Coronary artery (tissue), 2 donors: ENCODE measurements at regions not wholly inside any gene's neighbourhood (a gene's known extent, or its start where the extent isn't known, plus 50 kb on each side); places are given as distances from the start of the nearest gene placed in this dataset.

Experiments used
- DNase-seq: peaks from one replicate; pipeline ENCODE4 v3.0.0-alpha.2; 2017; ENCODE audit warnings: low spot score
- H3K27ac ChIP-seq, 2 donors: fragments of 200-600 bp; sonication (generic); one replicate each; pipeline ENCODE4 v1.5.1; 2016 to 2019
- H3K4me3 ChIP-seq: fragments of 200-600 bp; sonication (generic); 2 replicates; pipeline ENCODE4 v1.5.1; 2016; ENCODE audit warnings: mild to moderate bottlenecking, moderate library complexity
- TF ChIP-seq, protein P1 (sequence below): fragments of 200-600 bp; sonication (generic); IDR thresholded peaks from one replicate; pipeline ENCODE4 v1.5.1; 2019; ENCODE audit warnings: antibody characterized with exemption

DNA sequence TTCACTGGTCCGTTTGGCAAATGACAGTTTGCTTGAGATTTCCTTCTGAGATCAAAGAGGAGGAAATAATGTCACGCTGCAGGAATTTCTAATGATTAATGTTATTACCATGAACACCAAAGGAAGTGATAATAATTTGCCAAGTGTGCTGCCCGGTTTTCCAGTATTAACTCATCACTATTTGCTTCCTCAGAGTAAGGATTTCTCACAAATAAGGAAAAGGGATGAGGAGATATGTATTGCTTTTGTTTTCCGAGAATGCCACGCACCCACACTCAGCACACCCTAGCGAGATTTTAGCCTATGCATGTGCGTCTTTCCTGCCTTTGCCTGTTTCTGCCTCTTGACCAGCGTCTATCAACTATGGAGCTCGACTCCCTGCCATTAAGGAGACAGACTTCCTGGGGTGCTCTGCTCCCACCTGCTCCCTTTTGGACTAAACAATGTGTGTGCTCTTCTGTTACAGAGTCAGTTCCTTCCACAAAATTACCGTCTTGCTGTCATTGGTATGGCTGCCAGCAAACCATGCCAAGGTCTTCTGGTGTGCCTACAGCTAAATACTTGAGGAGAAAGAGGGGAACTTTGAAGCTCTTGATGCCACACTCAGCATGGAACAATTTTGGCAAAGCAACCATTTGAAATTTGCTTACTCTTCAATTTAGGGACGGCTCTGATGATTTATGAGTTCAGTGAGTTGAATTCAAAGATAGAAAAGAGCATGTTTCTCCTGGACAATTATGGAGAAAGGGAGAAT lies 393.1 kb upstream of the ZFP42 start:
- H3K4me3 ChIP-seq, result peak overlapping the region; percentile 31
- TF ChIP-seq, protein P1, sequence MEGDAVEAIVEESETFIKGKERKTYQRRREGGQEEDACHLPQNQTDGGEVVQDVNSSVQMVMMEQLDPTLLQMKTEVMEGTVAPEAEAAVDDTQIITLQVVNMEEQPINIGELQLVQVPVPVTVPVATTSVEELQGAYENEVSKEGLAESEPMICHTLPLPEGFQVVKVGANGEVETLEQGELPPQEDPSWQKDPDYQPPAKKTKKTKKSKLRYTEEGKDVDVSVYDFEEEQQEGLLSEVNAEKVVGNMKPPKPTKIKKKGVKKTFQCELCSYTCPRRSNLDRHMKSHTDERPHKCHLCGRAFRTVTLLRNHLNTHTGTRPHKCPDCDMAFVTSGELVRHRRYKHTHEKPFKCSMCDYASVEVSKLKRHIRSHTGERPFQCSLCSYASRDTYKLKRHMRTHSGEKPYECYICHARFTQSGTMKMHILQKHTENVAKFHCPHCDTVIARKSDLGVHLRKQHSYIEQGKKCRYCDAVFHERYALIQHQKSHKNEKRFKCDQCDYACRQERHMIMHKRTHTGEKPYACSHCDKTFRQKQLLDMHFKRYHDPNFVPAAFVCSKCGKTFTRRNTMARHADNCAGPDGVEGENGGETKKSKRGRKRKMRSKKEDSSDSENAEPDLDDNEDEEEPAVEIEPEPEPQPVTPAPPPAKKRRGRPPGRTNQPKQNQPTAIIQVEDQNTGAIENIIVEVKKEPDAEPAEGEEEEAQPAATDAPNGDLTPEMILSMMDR, result no peak
- peak overlapping the region in 1 of 2 donors; percentile 3 for H3K27ac ChIP-seq
- no peak for DNase-seq

DNA sequence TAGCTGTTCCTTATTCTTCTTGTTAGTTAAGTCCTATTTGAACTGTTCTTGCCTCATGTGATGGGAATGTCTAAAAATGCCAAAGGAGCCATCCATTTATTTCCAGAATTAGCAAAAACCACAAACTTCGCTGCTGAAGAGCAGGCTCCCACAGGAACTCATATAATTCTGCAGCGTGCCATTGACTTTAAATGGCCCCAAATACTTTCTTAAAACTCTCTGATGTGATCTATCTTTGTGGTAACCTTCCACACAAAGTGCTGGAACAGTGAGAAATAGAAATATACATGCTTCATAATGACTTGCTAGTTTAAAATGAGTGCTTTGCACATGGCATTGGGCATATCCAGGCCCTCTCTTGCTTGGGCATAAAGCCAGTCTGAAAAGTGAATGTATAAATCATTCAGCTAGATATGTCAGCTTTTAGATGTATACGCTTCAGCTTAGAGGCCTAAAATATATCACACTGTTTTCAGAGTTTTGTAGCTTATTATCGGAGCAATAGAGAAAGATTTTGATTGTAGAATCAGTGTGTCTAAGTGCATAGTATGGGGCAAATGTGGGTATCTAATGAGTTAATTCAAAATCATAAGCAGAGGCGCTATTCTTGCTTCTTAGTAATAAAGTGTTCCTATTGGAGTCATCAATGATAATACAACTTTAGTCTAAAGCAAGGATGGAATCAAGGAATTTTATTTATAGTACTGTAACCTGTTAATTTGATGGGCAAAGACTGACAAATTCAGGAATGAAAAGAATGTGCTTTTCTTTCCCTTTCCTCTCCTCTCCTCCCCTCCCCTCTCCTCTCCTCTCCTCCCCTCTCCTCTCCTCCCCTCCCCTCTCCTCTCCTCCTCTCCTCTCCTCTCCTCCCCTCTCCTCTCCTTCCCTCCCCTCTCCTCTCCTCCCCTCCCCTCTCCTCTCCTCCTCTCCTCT lies 392.2 kb upstream of the ZFP42 start:
- TF ChIP-seq, protein P1, result no peak
- no peak for DNase-seq
- no peak overlapping the region for H3K4me3 ChIP-seq
- peak overlapping the region in 1 of 2 donors; percentile 3 for H3K27ac ChIP-seq

DNA sequence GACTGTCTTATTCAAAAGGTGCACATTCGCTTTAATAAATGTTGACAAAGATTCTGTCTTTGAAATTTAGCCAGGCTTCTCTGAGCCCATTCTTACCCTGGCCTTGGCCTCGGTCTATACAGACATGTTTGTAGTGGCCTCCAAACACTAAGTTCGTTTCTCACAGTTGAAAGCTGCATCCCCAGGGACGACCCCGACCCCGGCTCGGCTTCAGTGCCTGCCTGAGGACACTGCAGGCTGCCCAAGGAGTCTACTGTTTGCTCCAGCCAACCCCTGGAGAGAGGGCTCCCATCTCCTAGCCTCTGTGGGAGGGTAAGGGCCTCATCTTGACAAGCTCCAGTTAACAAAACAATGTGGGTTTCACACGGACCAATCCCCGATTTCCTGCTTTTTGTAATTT lies 390.6 kb upstream of the ZFP42 start:
- Histone ChIP-seq H3K27ac (no peak overlapping the region), H3K4me3 (no peak overlapping the region)
- TF ChIP-seq, protein P1, result no peak
- no peak for DNase-seq

DNA sequence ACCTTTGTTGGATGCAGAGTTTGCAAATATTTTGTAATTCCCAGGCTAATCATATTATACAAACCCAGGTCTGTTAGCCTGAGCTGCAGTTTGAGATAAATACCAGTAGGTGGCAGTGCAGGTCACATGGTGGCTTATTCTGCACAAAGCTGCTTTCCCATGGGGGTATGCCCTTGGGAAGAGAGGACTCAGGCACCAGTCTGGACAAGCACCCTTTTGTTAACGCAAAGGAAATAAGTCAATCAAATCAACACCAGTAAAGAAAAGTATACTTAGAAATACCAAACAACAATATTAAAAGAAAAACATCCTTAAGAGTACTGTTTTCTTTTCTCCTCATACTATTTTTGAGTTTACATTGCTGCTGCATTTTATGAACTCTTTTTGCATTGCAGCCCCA lies 389.0 kb upstream of the ZFP42 start:
- TF ChIP-seq, protein P1, result peak; percentile 58
- no peak for DNase-seq
- Histone ChIP-seq H3K27ac (no peak overlapping the region), H3K4me3 (no peak overlapping the region)

DNA sequence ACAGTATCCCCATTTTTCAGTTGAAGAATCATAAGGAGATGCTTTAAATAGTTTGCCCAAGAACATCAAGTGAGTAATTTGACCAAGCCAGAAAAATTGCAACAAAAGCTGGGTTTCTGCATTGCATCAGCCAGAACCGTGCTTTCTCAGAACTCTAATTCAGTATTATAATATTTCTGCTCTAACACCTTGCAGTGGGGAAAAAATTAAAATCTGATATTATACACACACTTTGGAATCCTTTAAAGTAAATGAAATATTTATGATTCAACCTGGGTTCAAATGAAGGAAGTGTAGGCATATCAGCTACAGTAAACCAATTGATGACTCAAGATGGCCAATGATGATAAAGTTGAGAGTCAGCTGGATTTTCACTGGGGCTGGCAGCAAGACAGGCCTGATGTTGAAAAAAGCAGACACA lies 387.6 kb upstream of the ZFP42 start:
- Histone ChIP-seq H3K4me3 (no peak overlapping the region), H3K27ac (no peak overlapping the region)
- DNase-seq, result no peak
- TF ChIP-seq, protein P1, result no peak

DNA sequence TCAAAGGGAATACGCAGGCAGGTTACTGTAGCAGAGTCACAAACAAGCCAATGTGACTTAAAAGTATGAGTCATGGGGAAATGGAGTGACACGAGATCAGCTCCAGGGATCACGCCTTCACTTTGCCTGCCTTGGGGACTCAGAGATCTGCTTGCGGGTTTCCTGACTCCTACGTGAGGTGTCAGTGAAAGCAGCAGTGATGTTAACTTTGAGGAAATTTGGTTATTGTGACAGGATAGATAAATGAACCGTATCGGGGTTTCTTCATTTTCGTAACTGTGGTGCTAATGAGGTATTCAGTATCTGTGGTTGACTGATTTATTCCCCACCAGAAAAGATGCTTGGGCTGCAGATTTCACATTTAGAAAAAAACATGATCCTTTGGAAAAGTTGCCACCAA lies 383.3 kb upstream of the ZFP42 start:
- TF ChIP-seq, protein P1, result no peak
- DNase-seq, result no peak
- Histone ChIP-seq H3K4me3 (no peak overlapping the region), H3K27ac (no peak overlapping the region)
